ENCODE measurements at regions not wholly inside any gene's neighbourhood (a gene's known extent, or its start where the extent isn't known, plus 50 kb on each side); places are given as distances from the start of the nearest gene placed in this dataset.
A peak's percentile ranks its signal among the peaks of the same experiment; 100 is the strongest.

DNA sequence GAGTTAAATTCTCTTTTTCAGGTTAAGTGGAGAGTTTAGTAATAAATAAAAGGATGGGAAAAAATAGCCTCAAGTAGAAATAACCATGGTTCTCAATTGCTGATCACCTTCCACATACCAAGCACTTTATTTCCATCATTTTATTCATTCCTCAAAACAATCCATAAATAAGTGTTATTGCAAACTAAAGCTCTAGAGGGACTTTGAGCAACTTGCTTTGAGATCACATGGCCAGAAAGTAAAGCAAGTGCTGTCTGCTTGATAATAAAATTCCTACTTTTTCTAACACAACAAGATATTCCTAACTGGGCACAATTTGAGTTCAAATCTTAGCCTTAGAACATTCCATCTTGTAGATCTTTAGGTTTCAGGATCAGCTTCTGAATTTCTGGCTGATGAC, 97.1 kb upstream of the C1orf87 start:
- TF ChIP-seq, protein P1, sequence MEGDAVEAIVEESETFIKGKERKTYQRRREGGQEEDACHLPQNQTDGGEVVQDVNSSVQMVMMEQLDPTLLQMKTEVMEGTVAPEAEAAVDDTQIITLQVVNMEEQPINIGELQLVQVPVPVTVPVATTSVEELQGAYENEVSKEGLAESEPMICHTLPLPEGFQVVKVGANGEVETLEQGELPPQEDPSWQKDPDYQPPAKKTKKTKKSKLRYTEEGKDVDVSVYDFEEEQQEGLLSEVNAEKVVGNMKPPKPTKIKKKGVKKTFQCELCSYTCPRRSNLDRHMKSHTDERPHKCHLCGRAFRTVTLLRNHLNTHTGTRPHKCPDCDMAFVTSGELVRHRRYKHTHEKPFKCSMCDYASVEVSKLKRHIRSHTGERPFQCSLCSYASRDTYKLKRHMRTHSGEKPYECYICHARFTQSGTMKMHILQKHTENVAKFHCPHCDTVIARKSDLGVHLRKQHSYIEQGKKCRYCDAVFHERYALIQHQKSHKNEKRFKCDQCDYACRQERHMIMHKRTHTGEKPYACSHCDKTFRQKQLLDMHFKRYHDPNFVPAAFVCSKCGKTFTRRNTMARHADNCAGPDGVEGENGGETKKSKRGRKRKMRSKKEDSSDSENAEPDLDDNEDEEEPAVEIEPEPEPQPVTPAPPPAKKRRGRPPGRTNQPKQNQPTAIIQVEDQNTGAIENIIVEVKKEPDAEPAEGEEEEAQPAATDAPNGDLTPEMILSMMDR (conservative IDR thresholded peaks at IDR 0.05 in 1 of 2, IDR thresholded peaks at IDR 0.05 in 1 of 2; ENCODE audit: low read depth in 1 of 2, low read length in 2 of 2) = peak; percentile 26 to 27
- no peak for TF ChIP-seq EZH2 (IDR thresholded peaks at IDR 0.05; ENCODE audit: low read length, missing control alignments)

Data from fibroblast of lung (primary cell).